ENCODE measurements at regions not wholly inside any gene's neighbourhood (a gene's known extent, or its start where the extent isn't known, plus 50 kb on each side); places are given as distances from the start of the nearest gene placed in this dataset.

DNA sequence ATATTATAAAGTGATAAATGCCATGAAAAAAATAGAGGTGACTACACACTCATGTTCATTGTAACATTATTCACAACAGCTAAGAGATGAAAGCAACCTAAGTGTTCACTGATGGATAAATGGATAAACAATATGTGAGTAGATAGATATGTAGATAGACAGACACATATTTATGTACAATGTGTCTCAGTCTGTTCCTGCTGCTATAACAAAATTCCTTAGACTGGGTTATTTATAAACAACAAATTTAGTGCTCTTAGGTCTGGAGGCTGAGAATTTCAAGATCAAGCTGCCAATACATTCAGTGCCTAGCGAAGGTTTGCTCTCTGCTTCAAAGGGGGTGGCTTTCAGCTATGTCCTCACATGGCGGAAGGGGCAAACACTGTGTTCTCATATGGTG, 312.5 kb downstream of the ZNF621 start:
- no peaks in the 10 kb centered on the region for H3K9me3 Mint-ChIP-seq
- DNase-seq: no peak
- H3K27me3 Mint-ChIP-seq: peaks cover 5% of the 10 kb centered on the region
- H3K4me3 Mint-ChIP-seq: no peak overlapping the region
- POLR2A ChIA-PET: no interaction called here
- no peak overlapping the region for H3K27ac Mint-ChIP-seq
- H3K36me3 Mint-ChIP-seq (ENCODE audit: low read depth): no peaks in the 10 kb centered on the region
- no peaks in the 10 kb centered on the region for H3K4me1 Mint-ChIP-seq
- CTCF ChIA-PET: no interaction called here

DNA sequence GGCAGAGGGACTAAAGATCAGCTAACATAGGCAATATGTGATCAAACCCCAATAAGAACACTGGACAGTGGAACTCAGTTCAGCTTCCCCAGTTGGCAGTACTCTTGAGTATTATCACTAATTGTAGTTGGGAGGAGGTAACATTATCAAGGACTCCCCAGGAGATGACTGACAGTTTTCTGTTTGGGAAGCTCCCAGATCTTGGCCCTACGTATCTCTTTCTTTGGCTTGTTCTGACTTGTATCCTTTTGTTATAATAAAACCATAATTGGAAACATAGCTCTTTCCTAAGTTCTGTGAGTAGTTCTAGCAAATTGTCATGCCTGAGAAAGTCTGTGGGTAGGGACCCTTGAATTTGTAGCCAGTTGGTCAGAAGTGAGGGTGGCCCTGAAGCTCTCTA, 316.4 kb downstream of the ZNF621 start:
- POLR2A ChIA-PET: no interaction called here
- Mint-ChIP-seq H3K4me1 (no peaks in the 10 kb centered on the region), H3K36me3 (ENCODE audit: low read depth) (no peaks in the 10 kb centered on the region), H3K27me3 (peaks cover 3% of the 10 kb centered on the region), H3K9me3 (no peaks in the 10 kb centered on the region), H3K4me3 (no peak overlapping the region), H3K27ac (no peak overlapping the region)
- DNase-seq: no peak
- CTCF ChIA-PET: no interaction called here

DNA sequence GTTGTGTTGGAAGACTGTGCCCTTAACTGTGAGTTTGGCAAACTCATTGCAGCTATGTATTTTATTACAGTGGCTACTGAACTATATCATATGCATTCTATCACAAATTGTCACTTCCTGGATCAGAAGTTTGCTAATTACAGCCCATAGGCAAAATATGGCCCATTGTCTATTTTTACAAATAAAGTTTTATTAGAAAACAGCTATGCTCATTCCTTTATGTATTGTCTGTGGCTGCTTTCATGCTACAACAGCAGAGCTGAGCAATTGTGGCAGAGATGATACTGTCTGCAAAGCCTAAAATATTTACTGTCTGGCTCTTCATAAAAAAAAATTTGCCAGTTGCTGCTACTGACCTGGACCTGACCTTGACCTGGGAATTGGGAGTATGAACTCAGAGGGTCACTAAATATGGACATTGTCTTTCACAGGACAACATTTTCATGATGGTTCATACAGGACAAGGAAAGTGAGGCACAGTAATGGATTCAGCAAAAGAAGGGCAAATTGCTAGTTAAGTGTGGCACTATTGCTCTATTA, 316.9 kb downstream of the ZNF621 start:
- no peaks in the 10 kb centered on the region for H3K36me3 Mint-ChIP-seq (ENCODE audit: low read depth)
- H3K27me3 Mint-ChIP-seq: peaks cover 3% of the 10 kb centered on the region
- POLR2A ChIA-PET: no interaction called here
- CTCF ChIA-PET: no interaction called here
- no peak overlapping the region for H3K4me3 Mint-ChIP-seq
- H3K4me1 Mint-ChIP-seq: no peaks in the 10 kb centered on the region
- DNase-seq: no peak
- H3K9me3 Mint-ChIP-seq: no peaks in the 10 kb centered on the region
- no peak overlapping the region for H3K27ac Mint-ChIP-seq

DNA sequence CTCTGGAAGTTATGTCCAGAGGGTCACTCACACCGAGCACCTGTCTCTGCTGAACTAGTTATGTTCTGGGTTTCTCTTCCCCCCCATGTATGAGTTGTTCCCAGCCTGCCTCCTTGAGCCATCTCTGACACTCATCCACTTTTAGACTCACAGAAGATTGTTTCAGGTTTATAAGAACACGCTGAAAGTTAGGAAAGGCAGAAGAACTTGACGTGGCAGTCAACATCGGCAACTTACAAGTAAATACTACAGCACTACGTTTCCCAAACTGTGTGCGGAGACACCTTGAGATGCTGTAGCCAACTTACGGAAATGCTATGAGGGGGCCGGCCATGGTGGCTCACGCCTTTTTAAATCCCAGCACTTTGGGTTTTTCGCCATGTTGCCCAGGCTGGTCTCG, 318.0 kb downstream of the ZNF621 start:
- no peak overlapping the region for H3K27ac Mint-ChIP-seq
- DNase-seq: no peak
- no peaks in the 10 kb centered on the region for H3K36me3 Mint-ChIP-seq (ENCODE audit: low read depth)
- POLR2A ChIA-PET: no interaction called here
- no peak overlapping the region for H3K4me3 Mint-ChIP-seq
- peaks cover 3% of the 10 kb centered on the region for H3K27me3 Mint-ChIP-seq
- CTCF ChIA-PET: no interaction called here
- no peaks in the 10 kb centered on the region for H3K9me3 Mint-ChIP-seq
- H3K4me1 Mint-ChIP-seq: no peaks in the 10 kb centered on the region

DNA sequence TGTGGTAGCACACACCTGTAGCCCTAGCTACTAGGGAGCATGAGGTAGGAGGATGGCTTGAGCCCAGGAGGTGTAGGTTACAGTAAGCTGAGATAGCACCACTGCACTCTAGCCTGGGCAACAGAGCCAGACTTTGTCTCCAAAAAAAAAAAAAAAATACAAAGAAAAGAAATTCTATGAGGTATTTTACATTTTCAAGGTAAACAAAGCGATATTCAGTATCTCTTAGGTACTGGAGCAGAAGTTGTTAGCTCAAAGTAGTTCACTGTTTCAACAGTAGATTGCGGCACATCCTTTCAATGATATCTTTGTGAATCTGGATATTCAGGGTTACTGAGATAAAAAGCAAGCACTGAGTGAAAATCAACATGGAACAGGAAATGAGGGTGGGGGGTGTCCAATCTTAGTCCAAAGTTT, 318.5 kb downstream of the ZNF621 start:
- H3K4me3 Mint-ChIP-seq: no peak overlapping the region
- peaks cover 3% of the 10 kb centered on the region for H3K27me3 Mint-ChIP-seq
- DNase-seq: no peak
- no peaks in the 10 kb centered on the region for H3K9me3 Mint-ChIP-seq
- no peaks in the 10 kb centered on the region for H3K4me1 Mint-ChIP-seq
- no peak overlapping the region for H3K27ac Mint-ChIP-seq
- H3K36me3 Mint-ChIP-seq (ENCODE audit: low read depth): no peaks in the 10 kb centered on the region
- CTCF ChIA-PET: no interaction called here
- POLR2A ChIA-PET: no interaction called here

DNA sequence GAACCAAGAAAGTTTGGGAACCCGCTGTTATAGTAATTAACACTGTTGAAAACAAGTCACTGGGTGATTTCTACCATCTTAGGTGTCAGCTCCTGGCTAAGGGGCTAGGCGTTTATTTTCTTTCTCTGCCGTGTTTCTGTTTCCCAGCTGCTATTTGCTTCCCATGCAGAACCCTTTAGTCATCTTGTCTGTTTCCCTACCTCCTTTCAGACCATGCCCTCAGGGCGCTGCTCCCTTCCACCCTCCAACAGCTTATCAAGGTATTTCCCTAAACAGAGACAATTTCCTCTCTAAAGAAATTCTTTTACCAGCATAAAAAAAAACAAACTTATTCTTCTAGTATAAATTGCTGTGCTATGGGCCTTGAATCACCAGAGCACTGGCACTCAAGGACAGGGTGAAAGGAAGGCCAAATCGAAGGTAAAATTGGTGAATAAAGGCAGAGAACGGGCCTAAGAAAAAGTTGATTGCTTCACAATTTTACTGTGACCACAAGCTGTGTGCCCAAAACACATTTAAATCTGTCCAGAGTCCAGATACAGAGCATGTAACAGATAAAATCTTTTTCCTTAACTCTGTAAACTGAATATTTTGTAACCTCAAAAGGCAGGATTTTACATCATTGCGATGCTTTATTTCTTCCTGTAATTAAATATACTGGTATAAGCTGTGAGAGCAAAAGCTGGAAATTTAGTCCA, 319.2 kb downstream of the ZNF621 start:
- H3K4me3 Mint-ChIP-seq: no peak overlapping the region
- POLR2A ChIA-PET: no interaction called here
- no peak overlapping the region for H3K27ac Mint-ChIP-seq
- H3K4me1 Mint-ChIP-seq: no peaks in the 10 kb centered on the region
- CTCF ChIA-PET: no interaction called here
- no peak for DNase-seq
- no peaks in the 10 kb centered on the region for H3K36me3 Mint-ChIP-seq (ENCODE audit: low read depth)
- H3K27me3 Mint-ChIP-seq: peaks cover 3% of the 10 kb centered on the region
- no peaks in the 10 kb centered on the region for H3K9me3 Mint-ChIP-seq

DNA sequence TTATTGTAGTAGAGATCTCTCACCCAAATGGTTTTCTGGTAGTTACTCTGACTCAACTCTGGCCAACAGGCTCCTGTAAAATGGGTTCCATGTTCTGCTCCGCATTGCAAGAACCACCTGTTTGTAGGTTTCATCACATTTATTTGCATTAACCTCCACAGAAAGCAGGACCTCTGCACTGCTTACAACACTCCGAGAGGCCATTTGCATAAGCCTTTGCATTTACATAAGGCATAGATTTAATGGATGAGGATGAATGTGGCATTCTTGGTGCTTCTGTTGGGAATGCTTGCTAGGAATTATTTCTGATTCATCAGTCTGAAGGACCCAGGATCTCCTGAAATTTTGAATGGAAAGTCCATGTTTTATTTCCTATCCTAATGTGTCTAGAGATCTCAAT, 320.1 kb downstream of the ZNF621 start:
- ChIA-PET CTCF (no interaction called here), POLR2A (no interaction called here)
- H3K9me3 Mint-ChIP-seq: no peaks in the 10 kb centered on the region
- no peak overlapping the region for H3K27ac Mint-ChIP-seq
- H3K4me1 Mint-ChIP-seq: no peaks in the 10 kb centered on the region
- DNase-seq: no peak
- no peak overlapping the region for H3K4me3 Mint-ChIP-seq
- no peaks in the 10 kb centered on the region for H3K36me3 Mint-ChIP-seq (ENCODE audit: low read depth)
- peaks cover 3% of the 10 kb centered on the region for H3K27me3 Mint-ChIP-seq

DNA sequence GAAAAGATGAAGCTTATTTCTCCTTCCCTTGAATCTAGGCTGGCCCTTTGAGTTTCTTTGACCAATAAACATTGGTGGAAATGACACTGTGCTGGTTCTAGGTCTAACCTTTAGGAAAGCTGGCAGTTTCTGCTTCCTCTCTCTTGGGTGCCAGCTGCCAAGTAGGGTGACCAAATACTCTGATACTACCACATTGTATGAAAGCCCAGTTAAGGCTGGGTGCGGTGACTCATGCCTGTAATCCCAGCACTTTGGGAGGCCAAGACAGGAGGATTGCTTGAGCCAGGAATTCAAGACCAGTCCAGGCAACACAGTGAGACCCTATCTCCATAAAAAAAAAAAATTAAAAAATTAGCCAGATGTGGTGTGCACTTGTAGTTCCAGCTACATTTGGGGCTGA, 320.7 kb downstream of the ZNF621 start:
- no peak overlapping the region for H3K4me3 Mint-ChIP-seq
- H3K27me3 Mint-ChIP-seq: peaks cover 3% of the 10 kb centered on the region
- no peaks in the 10 kb centered on the region for H3K36me3 Mint-ChIP-seq (ENCODE audit: low read depth)
- DNase-seq: no peak
- POLR2A ChIA-PET: no interaction called here
- H3K27ac Mint-ChIP-seq: no peak overlapping the region
- H3K9me3 Mint-ChIP-seq: no peaks in the 10 kb centered on the region
- CTCF ChIA-PET: no interaction called here
- no peaks in the 10 kb centered on the region for H3K4me1 Mint-ChIP-seq

DNA sequence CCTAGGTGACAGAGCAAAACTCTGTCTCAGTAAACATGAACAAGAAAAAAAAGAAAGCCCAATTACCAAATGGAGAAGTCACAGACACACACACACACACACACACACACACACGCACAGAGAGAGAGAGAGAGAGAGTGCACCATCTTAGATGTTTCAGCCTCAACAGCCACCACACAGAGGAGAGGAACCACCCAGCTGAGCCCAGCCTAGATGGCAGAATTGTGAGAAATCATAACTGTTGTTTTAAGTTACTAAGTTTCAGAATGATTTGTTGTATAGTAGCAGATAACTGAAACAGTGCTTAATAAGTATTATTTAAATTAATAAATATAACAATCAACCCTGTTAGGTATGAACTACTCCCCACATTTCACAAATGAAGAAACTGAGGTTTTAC, 321.2 kb downstream of the ZNF621 start:
- Mint-ChIP-seq H3K36me3 (ENCODE audit: low read depth) (no peaks in the 10 kb centered on the region), H3K27me3 (peaks cover 3% of the 10 kb centered on the region), H3K4me3 (no peak overlapping the region), H3K27ac (no peak overlapping the region), H3K9me3 (no peaks in the 10 kb centered on the region), H3K4me1 (no peaks in the 10 kb centered on the region)
- CTCF ChIA-PET: no interaction called here
- POLR2A ChIA-PET: no interaction called here
- no peak for DNase-seq

DNA sequence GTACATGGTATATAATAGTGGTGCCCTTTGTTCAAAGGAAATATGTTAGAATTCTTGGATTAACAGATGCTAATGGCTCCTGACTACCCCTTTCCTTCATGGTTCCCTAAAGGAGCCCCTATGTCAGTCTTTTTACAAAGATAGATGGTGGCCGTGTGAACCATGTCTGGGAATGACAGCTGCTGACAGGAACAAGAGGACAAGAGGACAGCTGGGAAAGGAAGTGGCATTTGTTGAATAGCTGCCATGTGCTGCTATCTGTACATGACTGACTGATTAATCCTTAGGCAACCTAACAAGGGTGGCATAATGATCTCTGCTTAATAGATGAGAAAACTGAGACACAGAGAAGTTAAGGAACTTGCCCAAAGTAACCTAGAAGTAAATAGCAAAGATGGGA, 321.7 kb downstream of the ZNF621 start:
- Mint-ChIP-seq H3K9me3 (no peaks in the 10 kb centered on the region), H3K4me1 (no peaks in the 10 kb centered on the region), H3K27ac (no peak overlapping the region), H3K27me3 (peaks cover 3% of the 10 kb centered on the region), H3K36me3 (ENCODE audit: low read depth) (no peaks in the 10 kb centered on the region), H3K4me3 (no peak overlapping the region)
- POLR2A ChIA-PET: no interaction called here
- CTCF ChIA-PET: no interaction called here
- no peak for DNase-seq

DNA sequence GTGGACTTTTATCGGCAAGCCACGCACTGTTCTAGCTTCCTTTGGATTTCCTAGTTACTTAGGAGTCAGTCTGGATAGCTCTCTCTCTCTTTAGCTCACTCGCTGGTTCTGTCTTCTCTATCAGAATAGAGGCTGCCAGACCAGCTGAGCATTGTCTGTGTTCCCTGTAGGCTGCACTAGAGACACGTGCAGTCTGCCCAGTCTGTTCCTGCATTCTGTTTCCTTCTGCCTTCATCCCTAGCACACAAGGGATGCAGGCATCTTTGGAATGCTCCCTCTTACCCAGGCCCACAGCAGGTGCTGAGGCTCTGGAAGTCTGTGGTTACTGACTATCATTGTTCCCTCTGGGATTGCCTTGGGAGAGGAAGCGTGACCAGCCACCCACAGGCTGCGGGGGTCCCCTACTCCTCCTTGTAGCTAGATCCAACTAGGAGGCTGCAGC, 322.8 kb downstream of the ZNF621 start:
- no peak overlapping the region for H3K4me3 Mint-ChIP-seq

DNA sequence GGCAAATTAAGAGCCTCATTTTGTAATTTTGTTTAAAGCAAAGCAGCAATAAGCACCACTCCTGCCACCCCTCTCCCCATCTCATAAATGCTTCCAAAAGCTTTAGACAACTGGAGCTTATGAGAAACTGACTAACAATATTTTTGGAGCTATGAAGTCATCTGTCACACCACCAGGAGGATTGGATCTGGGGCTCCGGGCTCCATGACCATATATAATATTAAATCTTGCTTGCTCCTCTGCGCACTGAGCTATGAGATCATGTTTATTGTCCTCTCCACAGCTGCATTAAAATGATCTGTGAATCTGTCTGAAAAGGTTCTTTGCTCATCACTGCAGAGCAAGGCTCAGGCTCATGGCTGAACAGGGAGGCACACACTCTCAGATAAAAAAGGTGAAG, 323.7 kb downstream of the ZNF621 start:
- Mint-ChIP-seq H3K4me1 (no peaks in the 10 kb centered on the region), H3K9me3 (no peaks in the 10 kb centered on the region), H3K27me3 (peaks cover 3% of the 10 kb centered on the region), H3K27ac (no peak overlapping the region), H3K4me3 (no peak overlapping the region), H3K36me3 (ENCODE audit: low read depth) (no peaks in the 10 kb centered on the region)
- POLR2A ChIA-PET: no interaction called here
- CTCF ChIA-PET: no interaction called here
- DNase-seq: no peak

More for the DNA sequence above, 322.8 kb downstream of the ZNF621 start:
- H3K36me3 Mint-ChIP-seq (ENCODE audit: low read depth): no peaks in the 10 kb centered on the region
- ChIA-PET POLR2A (no interaction called here), CTCF (no interaction called here)
- no peak overlapping the region for H3K27ac Mint-ChIP-seq
- peaks cover 3% of the 10 kb centered on the region for H3K27me3 Mint-ChIP-seq
- no peaks in the 10 kb centered on the region for H3K9me3 Mint-ChIP-seq
- H3K4me1 Mint-ChIP-seq: no peaks in the 10 kb centered on the region
- DNase-seq: no peak

DNA sequence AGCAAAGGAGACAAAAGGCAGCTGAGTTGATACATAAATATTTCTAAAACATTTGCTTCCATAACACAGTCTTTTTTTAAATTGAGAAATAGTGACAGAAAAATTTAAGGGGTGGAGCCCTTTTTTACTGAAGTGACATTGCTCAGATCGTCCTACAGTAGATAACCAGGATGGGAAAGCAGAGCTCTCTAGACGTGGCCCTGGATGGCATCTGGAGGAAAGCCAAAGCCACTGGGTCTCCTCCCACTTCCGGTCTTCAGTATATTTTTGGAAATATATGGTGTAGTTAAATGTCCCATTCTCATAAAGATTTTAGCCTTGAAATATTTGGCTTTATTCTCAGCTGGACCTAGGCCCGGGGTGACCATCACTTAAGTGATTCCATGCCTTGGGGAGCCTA, 326.1 kb downstream of the ZNF621 start:
- no peaks in the 10 kb centered on the region for H3K4me1 Mint-ChIP-seq
- no peak overlapping the region for H3K27ac Mint-ChIP-seq
- no peaks in the 10 kb centered on the region for H3K36me3 Mint-ChIP-seq (ENCODE audit: low read depth)
- H3K4me3 Mint-ChIP-seq: no peak overlapping the region
- peaks cover 3% of the 10 kb centered on the region for H3K27me3 Mint-ChIP-seq
- no peaks in the 10 kb centered on the region for H3K9me3 Mint-ChIP-seq
- ChIA-PET POLR2A (no interaction called here), CTCF (no interaction called here)
- DNase-seq: no peak

DNA sequence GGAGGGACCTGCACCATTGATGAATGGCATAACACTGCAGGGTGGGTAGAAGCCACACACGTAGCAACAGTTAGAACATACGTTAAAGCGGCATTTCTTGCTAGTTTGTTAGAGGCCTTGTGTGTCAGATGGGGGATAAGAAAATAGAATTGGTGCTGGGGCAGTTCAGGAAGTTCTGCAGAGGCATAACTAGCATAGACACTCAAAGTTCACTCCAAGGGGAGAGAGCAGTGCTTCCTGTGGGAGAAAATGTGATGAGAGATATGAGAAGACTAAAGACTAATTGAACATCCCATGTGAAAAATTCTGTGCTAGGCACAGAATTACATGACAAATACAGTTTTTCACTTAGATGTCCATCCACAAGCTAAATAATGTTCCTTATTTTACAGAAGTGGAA, 327.1 kb downstream of the ZNF621 start:
- Mint-ChIP-seq H3K4me3 (no peak overlapping the region), H3K9me3 (no peaks in the 10 kb centered on the region), H3K36me3 (ENCODE audit: low read depth) (no peaks in the 10 kb centered on the region), H3K27ac (no peak overlapping the region), H3K4me1 (no peaks in the 10 kb centered on the region), H3K27me3 (no peaks in the 10 kb centered on the region)
- POLR2A ChIA-PET: no interaction called here
- CTCF ChIA-PET: no interaction called here
- DNase-seq: no peak
